ENCODE measurements at regions not wholly inside any gene's neighbourhood (a gene's known extent, or its start where the extent isn't known, plus 50 kb on each side); places are given as distances from the start of the nearest gene placed in this dataset.
"Not testable (repeated sequence)": the region's sequence is repeated elsewhere in the genome, so short reads cannot be mapped to it uniquely, and the experiment has no call there.

- DNase-seq (ENCODE audit: low spot score): no peak
These were observed 321.7 kb downstream of the TXNL1 start for GRCh38 chr18:56316727-56317126.

- no peak for DNase-seq (ENCODE audit: low spot score)
These were observed 323.0 kb downstream of the TXNL1 start for GRCh38 chr18:56315363-56315762.

GRCh38 chr18:56314396-56314795, 324.0 kb downstream of the TXNL1 start:
- no peak for DNase-seq (ENCODE audit: low spot score)

GRCh38 chr18:56312551-56313335, 325.6 kb downstream of the TXNL1 start:
- no peak for DNase-seq (ENCODE audit: low spot score)

GRCh38 chr18:56309104-56309503, 329.3 kb downstream of the TXNL1 start:
- no peak for DNase-seq (ENCODE audit: low spot score)

- DNase-seq (ENCODE audit: low spot score): no peak
These were observed 330.8 kb downstream of the TXNL1 start for GRCh38 chr18:56307354-56308170.

- DNase-seq (ENCODE audit: low spot score): no peak
These were observed 331.6 kb downstream of the TXNL1 start for GRCh38 chr18:56306797-56307196.

GRCh38 chr18:56305583-56305982, 332.8 kb downstream of the TXNL1 start:
- DNase-seq (ENCODE audit: low spot score): no peak

- DNase-seq (ENCODE audit: low spot score): peak; percentile 78
These were observed 336.2 kb downstream of the TXNL1 start for GRCh38 chr18:56302156-56302555.

- DNase-seq (ENCODE audit: low spot score): no peak
These were observed 338.7 kb downstream of the TXNL1 start for GRCh38 chr18:56299740-56300139.

GRCh38 chr18:56298935-56299334, 339.5 kb downstream of the TXNL1 start:
- no peak for DNase-seq (ENCODE audit: low spot score)

GRCh38 chr18:56296381-56296780, 342.0 kb downstream of the TXNL1 start:
- no peak for DNase-seq (ENCODE audit: low spot score)

- DNase-seq (ENCODE audit: low spot score): no peak
These were observed 343.8 kb downstream of the TXNL1 start for GRCh38 chr18:56294484-56295183.

- DNase-seq (ENCODE audit: low spot score): no peak
These were observed 347.1 kb downstream of the TXNL1 start for GRCh38 chr18:56291294-56291693.

- DNase-seq (ENCODE audit: low spot score): no peak
These were observed 349.0 kb downstream of the TXNL1 start for GRCh38 chr18:56289381-56289780.

- DNase-seq (ENCODE audit: low spot score): no peak
These were observed 351.5 kb downstream of the TXNL1 start for GRCh38 chr18:56286775-56287325.

- DNase-seq (ENCODE audit: low spot score): no peak
These were observed 352.9 kb downstream of the TXNL1 start for GRCh38 chr18:56285387-56286065.

- DNase-seq (ENCODE audit: low spot score): no peak
These were observed 354.1 kb downstream of the TXNL1 start for GRCh38 chr18:56284319-56284718.

GRCh38 chr18:56283316-56283715, 355.1 kb downstream of the TXNL1 start:
- DNase-seq (ENCODE audit: low spot score): no peak

GRCh38 chr18:56282234-56283104, 355.9 kb downstream of the TXNL1 start:
- DNase-seq (ENCODE audit: low spot score): no peak

GRCh38 chr18:56279816-56280215, 358.6 kb downstream of the TXNL1 start:
- DNase-seq (ENCODE audit: low spot score): not testable (repeated sequence)
